Hematopoietic multipotent progenitor cell treated with erythropoietin and hydrocortisone succinate and interleukin-3 and kit ligand, for 17 days (in vitro differentiated cells): ENCODE measurements at regions not wholly inside any gene's neighbourhood (a gene's known extent, or its start where the extent isn't known, plus 50 kb on each side); places are given as distances from the start of the nearest gene placed in this dataset.

ENCODE experiments used
- DNase-seq: peaks from one replicate; pipeline ENCODE4 v3.0.0-alpha.2; 2015; ENCODE audit warnings: low spot score

DNA sequence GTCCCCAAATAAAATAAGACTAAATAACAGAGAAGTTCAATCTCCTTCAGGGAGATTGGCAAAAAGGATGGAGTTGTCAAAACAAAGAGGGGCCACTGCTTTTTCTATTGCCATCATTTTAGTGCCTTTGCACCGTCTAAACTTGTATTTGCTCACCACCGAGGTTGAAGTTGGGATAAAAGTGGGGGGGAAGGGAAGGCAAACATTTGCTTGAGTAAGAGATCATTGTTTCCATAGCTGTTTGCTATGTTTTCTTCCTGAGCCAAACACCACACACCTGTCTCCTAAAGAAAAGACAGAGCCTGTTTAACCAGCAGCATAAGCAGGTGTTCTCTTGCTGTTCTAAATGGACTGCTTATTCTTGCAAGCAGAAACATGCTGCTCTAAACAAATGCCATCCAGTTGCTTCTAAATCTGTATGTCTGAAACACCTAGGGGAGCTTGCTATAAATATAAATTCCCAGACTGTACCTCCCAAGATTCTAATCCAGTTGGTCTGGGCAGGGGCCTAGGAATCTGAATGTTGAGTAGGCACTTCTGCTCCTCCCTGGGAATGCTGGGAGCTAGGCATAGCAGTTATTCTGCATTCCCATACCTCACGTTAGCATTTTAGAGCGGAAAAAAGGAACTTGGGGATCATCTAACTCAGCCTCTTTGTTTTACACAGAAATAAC lies 179.4 kb upstream of the ARL4C start:
- no peak for DNase-seq

DNA sequence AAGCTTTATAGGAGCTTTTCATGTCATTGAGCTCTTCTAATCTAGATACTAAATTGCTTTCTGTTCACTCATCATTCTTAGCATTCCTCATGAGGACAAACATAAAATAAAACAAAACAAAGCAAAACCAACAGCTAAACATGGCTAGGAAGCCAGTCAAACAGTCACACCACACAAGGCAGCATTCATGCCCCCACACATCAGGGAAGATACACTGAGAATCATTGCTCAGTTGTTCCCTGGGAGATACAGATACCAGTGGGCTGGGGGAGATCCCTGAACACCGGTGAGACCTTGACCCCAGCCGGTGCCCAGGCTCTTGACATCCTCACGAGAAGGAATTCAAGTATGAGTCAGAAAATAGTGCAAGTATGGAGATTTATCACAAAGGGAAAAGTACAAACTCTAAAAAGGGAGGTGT lies 177.9 kb upstream of the ARL4C start:
- no peak for DNase-seq

DNA sequence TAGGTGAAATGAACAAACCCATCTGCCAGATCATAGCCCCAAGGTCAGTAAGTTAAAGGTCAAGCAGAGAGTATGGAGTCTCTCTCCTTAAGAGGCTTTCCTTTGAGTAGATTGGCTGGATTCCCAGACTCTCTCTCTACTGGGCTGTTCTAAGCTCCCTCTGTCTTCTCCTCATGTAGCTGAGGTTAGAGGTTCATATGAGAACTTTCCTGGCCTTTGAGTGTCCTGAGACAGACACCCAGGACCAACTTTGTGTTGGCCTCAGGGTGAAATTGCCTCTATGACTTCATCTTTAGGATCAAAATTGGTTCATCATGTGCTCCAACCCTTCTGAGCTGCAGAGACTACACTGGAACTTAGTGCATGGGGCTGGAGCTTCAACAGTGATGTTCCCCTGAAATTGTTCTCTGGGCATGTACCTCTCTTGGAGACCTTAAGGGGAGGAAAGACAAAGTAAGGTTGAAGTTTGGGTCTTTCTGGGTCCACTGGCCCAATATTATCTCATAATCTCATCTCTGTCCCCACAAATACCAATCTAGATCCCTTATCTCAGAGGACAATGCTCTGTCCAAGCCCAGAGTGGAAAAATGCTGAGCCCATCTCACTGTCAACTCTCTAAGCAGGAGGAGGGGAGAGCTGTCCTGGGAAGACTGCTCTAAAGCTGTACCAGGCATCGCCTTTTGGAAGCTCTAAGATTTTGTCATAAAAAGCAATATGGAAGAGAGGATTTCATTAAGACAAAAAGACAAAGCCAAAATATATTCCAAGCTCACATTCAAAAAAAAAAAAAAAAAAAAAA lies 177.3 kb upstream of the ARL4C start:
- DNase-seq: no peak

DNA sequence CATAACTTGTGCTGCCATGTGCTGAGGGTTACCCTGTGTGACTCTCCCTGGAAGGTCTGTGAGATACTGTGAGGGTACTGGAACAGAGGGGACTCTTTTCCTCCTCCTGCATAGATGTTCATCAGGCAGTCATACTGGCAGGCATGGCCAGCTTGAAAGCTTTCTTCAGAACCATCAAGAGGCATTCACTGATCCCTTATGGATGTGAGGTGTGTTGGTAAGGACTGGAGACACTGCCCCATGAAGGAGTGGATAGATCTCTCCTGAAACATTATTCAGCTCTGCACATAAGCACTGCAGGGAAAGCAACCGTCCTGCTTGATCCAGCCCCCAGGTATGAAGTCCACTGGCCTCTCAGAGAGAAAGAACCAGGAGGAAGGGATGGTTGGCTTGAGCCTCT lies 176.6 kb upstream of the ARL4C start:
- DNase-seq: no peak

DNA sequence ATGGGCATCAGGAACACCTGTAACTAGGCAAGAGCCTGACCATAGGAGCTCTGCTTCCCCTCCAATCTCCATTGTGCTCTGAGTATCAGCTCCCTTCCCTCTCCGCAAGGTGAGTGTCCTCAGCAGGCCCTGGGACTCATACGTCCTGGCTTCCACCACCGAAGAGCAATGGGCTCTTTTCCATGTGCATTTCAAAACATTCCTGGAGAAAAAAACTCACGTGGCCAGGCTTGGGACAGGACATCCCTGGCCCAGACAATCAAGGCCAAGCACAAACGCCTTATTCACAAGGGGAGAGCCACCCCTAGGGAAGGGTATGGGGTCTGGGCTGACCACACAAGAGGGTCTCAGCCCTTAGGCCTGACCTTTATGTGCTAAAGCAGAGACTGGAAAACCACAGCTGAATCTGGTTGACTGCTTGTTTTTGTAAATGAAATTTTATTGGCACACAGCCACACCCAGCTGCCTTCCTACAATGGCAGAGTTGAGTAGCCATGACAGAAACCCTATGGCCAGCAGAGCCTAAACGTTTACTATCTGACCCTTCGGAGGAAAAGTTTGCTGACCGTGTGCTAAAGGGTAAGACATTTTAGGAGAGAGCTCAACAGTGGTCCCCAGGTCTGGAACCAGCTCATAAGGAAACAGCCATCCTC lies 175.7 kb upstream of the ARL4C start:
- DNase-seq: no peak

DNA sequence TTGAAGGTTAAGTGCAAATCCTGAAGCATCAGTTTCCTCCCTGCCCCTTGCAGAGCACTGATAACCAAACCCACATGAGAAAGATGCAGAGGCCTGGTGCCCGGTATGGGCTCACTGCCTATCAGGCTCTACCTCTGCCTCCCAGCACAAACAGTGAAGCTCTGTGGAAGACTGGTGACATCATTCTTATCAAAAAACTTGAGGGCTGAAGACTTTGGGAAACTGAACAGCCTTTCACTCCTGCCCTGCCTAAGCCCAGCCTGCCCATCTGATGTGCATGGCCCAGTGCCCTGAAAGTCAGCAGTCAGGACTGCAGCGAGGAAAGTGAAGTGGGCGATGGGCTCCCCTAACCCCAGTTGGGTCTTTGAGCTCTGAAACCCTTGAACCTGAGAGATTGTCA lies 174.8 kb upstream of the ARL4C start:
- DNase-seq: no peak

DNA sequence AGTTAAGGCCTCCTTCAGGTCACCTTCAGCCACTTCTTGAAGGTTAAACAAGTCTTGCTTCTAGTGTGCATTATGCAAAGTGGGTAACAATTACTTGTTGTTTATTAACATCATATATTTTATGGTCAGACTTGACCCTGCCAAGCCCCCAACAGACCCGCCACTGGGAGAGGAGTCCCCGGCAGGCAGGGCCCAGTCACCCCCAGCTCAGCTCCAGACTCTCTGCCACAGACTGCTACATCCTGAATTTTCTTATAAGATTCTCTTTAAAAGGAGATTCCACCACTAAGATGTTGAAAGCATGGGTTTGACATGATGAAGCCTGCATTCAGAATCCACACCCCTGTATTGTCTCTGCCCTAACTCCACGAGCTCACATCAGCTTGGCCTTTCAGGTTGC lies 174.3 kb upstream of the ARL4C start:
- no peak for DNase-seq

DNA sequence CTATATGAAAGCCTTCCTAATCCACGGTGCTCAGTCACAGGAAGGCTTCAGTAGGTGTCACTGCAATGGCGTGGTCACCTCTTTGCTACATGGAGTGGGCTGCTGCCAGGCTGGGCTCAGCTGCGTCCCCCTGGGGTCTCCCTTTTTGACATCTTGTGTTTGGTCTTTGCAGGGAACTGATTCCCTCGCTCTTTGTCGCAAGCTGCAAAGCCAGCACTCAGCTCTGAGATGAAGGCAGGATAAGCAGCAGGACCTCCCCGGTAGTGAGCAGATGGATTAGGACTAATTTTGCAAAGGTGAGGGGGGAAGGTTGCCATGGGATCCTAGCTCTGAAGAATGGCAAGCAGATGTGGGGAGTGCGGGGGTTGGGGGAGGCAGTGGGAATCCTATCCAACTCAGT lies 173.9 kb upstream of the ARL4C start:
- no peak for DNase-seq

DNA sequence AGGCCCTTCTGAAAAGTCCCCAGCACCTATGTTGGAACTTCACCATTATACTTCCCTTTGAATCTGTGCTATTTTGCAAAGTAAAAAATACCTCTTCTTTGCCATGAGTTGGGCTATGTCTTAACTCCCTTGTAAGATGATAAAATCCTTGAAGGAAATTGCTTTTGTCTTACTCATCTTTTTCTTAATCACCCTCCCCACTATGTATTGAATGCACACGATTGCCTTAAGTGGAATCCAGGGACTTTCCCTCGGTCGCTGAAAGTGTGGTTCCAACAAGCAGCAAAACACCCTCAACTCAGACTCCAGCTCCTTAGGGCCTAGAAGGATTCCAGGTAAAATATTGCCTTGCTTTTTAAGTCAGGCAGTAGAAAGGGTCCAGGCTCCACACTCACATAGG lies 173.2 kb upstream of the ARL4C start:
- DNase-seq: no peak

DNA sequence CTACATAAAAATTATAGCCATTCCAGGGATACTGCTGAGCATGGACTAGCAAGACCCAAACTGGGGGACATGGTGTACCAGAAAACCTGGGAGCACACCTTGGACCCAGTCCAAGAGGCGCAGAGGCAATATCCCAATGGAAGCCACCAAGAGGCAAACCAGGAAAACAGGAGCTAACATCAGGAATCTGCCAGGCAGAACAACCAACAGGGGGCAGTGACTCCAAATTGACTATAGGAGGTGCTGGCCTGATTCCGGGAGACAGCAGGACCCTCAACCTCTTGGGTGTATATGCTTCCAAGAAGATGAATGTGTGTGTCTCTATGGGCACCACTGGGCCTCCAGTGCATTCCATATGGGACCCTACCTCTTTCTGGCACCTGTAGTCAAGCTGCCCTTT lies 172.7 kb upstream of the ARL4C start:
- no peak for DNase-seq

DNA sequence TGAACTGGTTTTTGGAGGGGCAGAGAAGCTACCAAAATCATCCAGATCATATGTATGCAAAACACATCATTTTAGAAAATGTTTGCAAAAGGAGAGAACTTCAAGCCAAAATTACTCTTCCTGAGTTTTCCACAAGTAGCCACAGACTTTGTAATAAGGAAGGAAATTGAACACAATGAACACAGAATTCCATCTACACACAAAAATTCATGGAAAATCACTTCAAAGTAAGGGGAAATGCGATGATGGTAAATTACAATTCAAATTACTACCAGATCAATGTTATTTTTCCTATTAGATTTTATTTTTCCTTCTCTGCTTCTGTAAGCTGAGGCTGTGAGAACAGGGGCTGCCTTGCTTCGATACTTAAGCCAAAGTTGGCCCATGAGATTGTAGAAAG lies 172.1 kb upstream of the ARL4C start:
- DNase-seq: no peak

DNA sequence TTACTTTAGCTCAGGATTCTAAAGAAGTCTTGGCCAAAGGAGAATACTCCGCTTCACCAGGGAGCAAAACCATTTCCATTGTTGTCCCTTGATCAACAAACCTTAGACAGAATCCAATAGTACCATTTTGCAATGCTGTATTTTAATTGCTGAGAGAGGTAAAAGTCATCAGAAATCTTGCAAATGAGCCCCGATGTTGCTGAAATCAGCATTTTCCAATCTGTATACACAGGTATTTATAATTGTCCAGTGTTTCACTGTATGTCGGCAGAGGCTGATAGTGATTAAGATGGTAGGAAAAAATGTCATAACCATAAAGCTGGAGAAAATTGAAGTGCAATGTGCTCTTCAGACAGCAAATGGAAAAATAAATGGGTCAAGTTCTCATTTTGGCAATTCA lies 170.0 kb upstream of the ARL4C start:
- no peak for DNase-seq

DNA sequence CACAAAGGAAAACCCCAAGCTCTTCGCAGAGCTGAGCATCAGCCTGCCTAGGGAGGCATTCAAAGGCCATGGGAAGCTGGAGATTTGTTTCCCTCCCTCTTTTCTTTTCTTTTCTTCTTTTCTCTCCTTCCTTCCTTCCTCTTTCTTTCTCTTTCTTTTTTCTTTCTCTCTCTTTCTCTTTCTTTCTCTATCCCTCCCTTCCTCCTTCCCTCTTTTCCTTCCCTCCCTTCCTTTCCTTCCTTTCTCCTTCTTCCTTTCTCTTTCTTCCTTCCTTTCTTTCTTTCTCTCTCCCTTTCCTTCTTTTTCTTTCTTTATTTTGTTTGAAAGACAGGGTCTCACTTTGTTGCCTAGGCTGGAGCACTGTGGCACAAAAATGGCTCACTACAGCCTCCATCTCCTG lies 168.4 kb upstream of the ARL4C start:
- no peak for DNase-seq

DNA sequence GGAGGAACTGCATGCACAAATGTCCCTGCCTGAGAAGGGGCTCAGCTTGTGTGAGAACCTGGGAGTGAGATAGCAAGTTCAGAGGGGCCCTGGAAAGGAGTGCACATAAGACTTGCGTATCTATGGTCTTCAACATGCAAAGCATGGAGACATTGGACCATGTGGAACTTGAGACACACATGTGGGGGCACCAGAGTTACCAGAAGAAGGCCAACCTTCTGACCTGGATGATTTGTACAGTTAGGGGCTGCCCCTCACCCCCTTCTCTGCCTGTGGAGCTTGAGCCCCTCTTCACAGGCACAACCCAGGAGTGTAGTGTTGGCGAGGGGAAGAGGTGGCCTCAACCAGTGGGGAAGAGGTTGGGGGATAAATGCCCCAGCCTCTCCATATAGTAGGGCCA lies 165.0 kb upstream of the ARL4C start:
- DNase-seq: no peak

DNA sequence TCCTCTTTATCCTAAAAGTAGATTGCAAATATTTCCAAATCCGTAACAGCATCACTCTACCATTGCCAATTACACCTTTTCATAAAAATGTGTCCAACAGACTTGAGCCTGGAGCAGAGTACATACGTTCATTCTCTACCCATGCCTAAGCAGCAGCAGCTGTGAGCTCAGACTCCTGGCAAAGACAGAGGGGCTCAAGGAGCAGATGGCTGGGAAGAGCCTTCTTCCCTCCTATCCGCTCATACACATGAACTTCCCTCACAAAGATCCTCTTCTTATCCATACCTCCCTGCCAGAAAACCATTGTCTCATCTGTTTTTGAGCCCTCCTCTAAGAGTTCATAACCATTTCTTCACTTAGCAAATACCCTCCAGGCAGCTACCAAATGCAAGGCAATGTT lies 164.3 kb upstream of the ARL4C start:
- DNase-seq: no peak

DNA sequence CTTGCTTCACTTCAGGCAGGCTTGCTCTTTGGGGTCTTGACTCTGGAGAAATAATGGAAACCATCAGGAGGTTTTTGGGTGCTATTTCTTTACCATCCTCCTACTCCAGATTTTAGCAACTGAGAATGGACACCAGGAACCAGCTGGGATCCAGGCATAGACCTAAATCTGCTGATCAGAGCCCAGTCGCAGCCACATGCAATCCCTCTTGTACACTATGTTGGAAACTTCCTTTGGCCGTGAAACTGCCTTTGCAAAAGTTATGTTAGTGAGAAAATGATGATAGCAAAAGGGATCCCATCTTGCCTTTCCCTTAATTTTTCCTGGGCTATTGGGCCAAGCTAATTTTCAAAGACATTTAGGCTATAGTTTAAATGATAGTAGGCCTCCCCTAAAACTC lies 158.8 kb upstream of the ARL4C start:
- no peak for DNase-seq

DNA sequence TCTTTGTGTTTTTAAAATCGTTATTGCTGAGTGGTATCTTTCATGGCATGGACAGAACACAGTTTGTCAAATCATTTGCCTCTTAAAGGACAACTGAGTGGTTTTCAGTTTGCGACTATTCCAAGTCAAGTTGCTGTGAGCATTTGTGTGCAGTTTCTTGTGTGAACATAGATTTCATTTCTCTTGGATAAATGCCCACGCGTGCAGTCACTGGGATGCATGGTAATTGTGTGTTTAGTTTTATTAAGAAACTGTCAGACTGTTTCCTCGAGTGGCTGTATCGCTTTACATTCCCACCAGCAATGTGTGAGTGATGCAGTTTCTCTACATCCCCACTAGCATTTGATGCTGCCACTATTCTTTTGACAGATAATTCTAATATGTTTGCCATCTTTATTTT lies 154.0 kb upstream of the ARL4C start:
- no peak for DNase-seq

DNA sequence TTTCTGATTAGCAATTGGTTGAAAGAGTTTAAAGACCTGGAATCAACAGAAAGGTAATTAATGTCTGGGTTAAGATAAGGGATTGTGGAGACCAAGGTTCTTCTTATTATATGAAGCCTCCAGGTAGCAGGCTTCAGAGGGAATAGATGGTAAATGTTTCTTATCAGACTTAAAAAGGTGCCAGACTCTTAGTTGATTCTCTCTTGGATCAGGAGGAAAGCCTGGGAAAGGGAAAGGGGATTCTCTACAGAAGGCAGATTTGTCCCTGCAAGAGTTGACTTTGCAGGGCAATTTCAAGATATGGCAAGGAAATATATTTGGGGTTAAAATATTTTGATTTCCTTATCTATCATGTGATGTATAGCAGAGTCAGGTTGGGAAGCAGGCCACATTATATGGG lies 153.1 kb upstream of the ARL4C start:
- DNase-seq: no peak

DNA sequence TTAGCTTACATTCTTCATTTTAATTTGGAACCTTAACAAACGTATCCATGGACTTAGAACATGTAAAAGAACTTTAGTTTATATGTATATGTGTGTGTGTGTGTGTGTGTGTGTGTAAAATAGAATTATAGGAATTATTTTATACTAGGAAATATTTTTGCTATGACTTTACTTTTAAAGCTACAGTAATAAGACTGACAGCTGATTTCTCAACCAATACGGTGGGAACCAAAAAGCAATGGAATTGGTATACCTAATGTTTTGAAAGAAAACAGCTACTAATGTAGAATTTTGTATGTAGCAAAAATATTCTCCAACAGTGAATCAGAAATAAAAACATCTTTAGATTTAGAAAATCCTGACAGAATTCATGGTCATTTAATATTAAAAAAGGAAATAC lies 146.5 kb upstream of the ARL4C start:
- DNase-seq: no peak

DNA sequence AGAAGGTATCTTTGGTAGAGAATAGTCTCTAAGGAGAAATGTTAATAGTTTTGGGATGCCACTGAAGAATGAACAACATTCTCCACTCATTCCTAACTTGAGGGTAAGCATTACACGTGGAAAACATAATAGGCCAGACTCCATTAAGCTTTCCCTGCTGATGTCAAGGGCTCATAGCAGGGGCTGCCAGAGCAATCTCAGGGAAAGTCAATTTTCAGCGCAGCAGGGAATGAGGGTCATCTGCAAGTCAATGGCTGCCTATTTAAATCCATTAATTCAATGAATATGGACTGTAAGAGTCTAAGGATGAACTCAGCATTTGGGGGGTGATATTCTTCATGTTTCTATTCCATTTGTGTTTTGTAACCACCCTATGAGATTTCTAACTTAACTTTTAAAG lies 144.2 kb upstream of the ARL4C start:
- no peak for DNase-seq

DNA sequence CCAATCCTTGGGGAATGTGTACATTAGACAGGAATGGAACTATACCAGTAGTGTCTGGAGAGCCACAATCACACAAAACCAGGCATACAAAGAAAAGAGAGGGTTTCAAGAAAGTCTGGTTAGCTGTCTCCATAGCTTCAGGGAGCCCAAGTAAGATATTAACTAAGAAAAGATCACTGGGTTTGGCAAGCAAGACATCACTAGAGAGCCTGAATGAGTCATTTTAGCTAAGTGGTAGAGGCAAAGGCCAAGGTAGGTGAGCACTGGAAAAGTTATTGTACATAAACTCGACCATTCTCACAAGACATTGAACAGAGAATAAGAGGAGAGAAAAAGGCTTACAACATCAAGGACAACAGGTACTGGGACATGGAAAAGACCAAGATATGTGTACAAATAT lies 143.8 kb upstream of the ARL4C start:
- DNase-seq: no peak

DNA sequence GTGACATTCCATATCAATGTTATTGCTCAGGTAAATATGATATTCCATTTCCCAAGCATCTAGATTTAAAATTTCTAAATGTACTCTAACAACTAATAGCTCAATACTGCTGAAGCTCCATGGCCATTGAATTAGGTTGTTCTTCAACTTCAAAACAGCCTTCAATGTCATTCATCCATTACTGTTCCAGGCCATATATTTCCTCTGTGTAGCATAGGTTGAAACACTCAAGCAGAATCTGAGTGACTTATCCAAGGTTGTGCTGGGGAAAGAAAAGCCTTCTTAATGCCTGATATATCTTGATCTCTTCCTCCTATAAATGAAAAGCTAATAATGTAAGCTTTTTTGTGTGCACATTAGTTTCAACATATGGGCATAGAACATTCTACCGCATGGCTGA lies 142.1 kb upstream of the ARL4C start:
- DNase-seq: no peak

DNA sequence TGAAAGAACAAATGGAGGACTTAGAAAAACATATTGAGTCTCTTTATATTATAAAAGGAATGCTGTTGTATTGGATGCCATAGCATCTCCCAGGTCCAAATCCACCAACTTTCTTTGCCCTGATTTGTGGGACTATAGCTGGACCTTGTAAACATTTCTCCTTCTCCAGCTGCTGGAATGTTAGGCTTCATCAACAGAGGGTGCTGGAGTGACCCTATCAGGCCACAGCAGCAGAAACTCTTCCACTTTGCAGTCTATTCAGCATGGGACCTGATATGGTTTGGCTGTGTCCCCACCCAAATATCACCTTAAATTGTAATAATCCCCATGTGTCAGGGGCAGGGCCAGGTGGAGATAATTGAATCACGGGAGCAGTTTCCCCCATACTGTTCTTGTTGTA lies 138.4 kb upstream of the ARL4C start:
- DNase-seq: no peak
